22Rv1 (cell line): ENCODE measurements at regions not wholly inside any gene's neighbourhood (a gene's known extent, or its start where the extent isn't known, plus 50 kb on each side); places are given as distances from the start of the nearest gene placed in this dataset.

Experiments
- CTCF ChIP-seq: fragments of 450-650 bp; IDR thresholded peaks from 2 replicates; pipeline ENCODE4 v1.5.1; 2017; ENCODE audit warnings: mild to moderate bottlenecking
- ZFX ChIP-seq: fragments of 450-650 bp; IDR thresholded peaks from 2 replicates; pipeline ENCODE4 v1.6.1; 2017; ENCODE audit warnings: antibody characterized with exemption, borderline replicate concordance

DNA sequence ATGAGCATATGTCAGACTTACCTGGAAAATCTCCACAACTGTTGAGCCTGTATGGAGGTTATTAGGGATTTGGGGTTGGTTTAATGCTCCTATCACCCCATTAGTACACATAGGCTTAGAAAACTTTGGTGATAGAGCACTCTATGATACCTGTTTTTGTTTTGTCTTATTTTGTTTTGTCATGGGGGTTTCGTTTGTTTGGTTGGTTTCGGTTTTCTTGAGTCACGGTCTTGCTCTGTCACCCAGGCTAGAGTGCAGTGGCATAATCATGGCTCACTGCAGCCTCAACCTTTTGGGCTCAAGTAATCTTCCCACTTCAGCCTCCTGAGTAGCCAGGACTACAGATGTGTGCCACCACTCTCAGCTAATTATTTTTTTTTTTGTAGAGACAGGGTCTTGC lies 70.0 kb downstream of the MZT1 start:
- no peak for TF ChIP-seq CTCF
- TF ChIP-seq ZFX = no peak
